ENCODE measurements at regions not wholly inside any gene's neighbourhood (a gene's known extent, or its start where the extent isn't known, plus 50 kb on each side); places are given as distances from the start of the nearest gene placed in this dataset.

DNA sequence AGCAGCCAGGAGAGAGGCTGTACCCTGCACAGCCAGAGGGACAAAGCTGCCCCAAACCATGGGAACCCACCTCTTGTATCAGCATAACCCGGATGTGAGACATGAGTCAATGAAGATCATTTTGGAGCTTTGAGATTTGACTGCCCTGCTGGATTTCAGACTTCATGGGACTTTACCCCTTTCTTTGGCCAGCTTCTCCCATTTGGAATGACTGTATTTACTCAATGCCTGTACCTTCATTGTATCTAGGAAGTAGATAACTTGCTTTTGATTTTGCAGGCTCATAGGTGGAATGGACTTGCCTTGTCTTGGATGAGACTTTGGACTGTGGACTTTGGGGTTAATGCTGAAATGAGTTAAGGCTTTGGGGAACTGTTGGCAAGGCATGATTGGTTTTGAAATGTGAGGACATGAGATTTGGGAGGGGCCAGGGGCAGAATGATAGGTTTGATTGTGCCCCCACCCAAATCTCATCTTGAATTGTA is 616.2 kb downstream of the RWDD3 start:
- no peaks in the 10 kb centered on the region for H3K36me3 ChIP-seq (ENCODE audit: control insufficient read depth, insufficient read depth, low read length)
- no peak for DNase-seq (ENCODE audit: low read depth)
- TF ChIP-seq, protein P1, sequence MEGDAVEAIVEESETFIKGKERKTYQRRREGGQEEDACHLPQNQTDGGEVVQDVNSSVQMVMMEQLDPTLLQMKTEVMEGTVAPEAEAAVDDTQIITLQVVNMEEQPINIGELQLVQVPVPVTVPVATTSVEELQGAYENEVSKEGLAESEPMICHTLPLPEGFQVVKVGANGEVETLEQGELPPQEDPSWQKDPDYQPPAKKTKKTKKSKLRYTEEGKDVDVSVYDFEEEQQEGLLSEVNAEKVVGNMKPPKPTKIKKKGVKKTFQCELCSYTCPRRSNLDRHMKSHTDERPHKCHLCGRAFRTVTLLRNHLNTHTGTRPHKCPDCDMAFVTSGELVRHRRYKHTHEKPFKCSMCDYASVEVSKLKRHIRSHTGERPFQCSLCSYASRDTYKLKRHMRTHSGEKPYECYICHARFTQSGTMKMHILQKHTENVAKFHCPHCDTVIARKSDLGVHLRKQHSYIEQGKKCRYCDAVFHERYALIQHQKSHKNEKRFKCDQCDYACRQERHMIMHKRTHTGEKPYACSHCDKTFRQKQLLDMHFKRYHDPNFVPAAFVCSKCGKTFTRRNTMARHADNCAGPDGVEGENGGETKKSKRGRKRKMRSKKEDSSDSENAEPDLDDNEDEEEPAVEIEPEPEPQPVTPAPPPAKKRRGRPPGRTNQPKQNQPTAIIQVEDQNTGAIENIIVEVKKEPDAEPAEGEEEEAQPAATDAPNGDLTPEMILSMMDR (IDR thresholded peaks at IDR 0.05; ENCODE audit: insufficient read depth, low read length, poor library complexity, severe bottlenecking) = no peak
- no peaks in the 10 kb centered on the region for H3K27me3 ChIP-seq (ENCODE audit: control insufficient read depth, insufficient read depth, low read length)
- no peak overlapping the region for H3K4me3 ChIP-seq (ENCODE audit: low read depth, low read length)

DNA sequence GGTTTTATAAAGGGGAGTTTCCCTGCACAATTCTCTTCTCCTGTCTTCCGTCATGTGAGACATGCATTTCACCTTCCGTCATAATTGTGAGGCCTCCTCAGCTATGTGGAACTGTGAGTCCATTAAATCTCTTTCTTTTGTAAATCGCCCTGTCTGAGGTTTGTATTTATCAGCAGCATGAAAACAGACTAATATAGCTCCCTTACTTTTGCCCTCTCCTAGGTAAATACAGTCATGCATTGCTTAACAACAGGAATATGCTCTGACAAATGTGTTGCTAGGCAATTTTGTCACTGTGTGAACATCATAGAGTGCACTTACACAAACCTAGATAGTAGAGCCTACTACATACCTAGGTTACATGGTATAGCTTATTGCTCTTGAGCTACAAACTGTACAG is 616.8 kb downstream of the RWDD3 start:
- no peak for DNase-seq (ENCODE audit: low read depth)
- H3K27me3 ChIP-seq (ENCODE audit: control insufficient read depth, insufficient read depth, low read length) = no peaks in the 10 kb centered on the region
- H3K36me3 ChIP-seq (ENCODE audit: control insufficient read depth, insufficient read depth, low read length) = no peaks in the 10 kb centered on the region
- H3K4me3 ChIP-seq (ENCODE audit: low read depth, low read length) = no peak overlapping the region
- TF ChIP-seq, protein P1 (IDR thresholded peaks at IDR 0.05; ENCODE audit: insufficient read depth, low read length, poor library complexity, severe bottlenecking) = no peak

DNA sequence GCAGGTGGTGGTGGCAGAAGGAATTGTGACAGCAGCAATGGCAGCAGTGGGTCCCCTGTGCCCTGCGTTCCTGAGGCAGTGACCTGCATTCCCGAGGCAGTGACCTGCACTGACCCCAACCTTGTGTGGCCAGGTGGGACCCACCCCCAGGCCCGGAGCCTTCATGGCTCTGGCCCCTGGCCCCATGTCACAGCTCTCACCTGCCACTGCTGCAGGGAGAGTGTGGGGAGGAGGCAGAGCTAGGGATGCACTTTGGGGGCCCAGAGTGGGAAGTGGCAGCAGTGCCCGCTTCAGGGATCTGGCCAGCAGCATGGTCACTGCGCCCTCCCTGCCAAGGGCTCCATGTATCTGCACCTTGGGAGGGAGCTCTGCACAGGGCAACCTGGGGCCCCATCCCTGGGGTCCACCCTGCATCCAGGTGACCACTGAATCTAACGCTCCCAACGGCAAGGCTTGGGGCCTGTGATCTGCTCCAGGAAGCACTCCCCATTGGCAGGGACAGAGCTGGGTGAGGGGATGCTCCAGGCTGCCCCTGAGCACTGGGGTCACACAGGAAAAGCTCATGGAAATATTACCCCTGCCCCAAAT is 618.6 kb downstream of the RWDD3 start:
- Histone ChIP-seq H3K36me3 (ENCODE audit: control insufficient read depth, insufficient read depth, low read length) (no peaks in the 10 kb centered on the region), H3K4me3 (ENCODE audit: low read depth, low read length) (no peak overlapping the region), H3K27me3 (ENCODE audit: control insufficient read depth, insufficient read depth, low read length) (no peaks in the 10 kb centered on the region)
- DNase-seq (ENCODE audit: low read depth) = no peak
- TF ChIP-seq, protein P1 (IDR thresholded peaks at IDR 0.05; ENCODE audit: insufficient read depth, low read length, poor library complexity, severe bottlenecking) = no peak

DNA sequence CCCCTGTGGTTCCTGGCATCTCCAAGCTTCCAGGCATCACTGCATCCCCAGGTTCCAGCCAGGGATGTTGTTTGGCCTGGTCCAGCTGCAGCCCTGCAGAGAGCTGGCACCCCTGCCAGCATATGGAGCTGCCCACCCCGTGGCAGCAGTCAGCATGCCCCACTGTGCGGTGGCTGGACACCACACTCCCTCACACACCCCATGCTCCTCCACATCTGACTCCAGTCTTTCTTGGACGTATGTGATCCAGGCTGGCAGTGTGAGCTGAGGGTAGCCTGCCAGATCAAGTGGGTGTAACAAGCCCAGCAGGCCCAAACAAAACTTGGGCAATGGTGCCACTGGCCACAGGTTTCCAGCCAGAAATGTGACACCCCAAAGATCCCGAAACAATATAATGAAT is 620.4 kb downstream of the RWDD3 start:
- Histone ChIP-seq H3K27me3 (ENCODE audit: control insufficient read depth, insufficient read depth, low read length) (no peaks in the 10 kb centered on the region), H3K4me3 (ENCODE audit: low read depth, low read length) (no peak overlapping the region), H3K36me3 (ENCODE audit: control insufficient read depth, insufficient read depth, low read length) (no peaks in the 10 kb centered on the region)
- no peak for DNase-seq (ENCODE audit: low read depth)
- TF ChIP-seq, protein P1 (IDR thresholded peaks at IDR 0.05; ENCODE audit: insufficient read depth, low read length, poor library complexity, severe bottlenecking) = no peak

DNA sequence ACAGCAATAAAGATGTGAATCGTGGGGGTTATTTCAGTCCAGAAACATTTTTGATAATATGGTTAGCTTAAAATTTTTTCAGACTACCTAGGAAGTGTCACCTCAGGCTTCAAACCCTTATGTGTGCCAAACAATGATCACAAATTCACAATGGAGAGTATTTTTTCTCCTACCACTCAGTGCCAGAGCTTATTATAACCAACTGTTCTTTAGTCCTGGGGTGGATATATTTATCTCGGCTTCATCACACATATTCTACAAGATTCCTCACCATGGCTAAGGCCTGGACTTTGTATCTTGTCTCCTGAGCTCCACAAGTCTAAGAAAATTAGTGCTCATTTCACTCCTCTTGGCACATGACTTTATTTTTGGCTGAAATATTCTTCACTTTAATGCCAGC is 629.1 kb downstream of the RWDD3 start:
- DNase-seq (ENCODE audit: low read depth) = no peak
- Histone ChIP-seq H3K36me3 (ENCODE audit: control insufficient read depth, insufficient read depth, low read length) (no peaks in the 10 kb centered on the region), H3K4me3 (ENCODE audit: low read depth, low read length) (no peak overlapping the region), H3K27me3 (ENCODE audit: control insufficient read depth, insufficient read depth, low read length) (no peaks in the 10 kb centered on the region)
- TF ChIP-seq, protein P1 (IDR thresholded peaks at IDR 0.05; ENCODE audit: insufficient read depth, low read length, poor library complexity, severe bottlenecking) = no peak

DNA sequence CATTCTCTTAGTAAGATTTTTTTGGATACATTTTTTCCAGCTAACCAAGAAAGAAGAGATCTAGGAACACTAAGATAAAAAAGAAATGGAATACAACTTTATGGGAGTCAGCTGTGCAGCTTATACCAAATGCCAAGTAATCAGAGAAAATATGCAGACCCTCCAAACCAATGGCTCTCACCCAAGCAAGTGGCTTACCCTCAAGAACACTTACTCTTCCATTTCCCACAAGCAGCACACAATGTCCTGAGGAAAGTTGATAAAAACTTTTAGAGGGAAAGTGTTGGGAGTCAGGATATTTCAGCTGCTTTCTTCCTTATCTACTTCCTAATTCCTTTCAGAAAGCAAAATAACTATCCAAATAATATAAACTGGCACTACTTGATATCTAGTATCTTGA is 631.8 kb downstream of the RWDD3 start:
- no peaks in the 10 kb centered on the region for H3K36me3 ChIP-seq (ENCODE audit: control insufficient read depth, insufficient read depth, low read length)
- no peaks in the 10 kb centered on the region for H3K27me3 ChIP-seq (ENCODE audit: control insufficient read depth, insufficient read depth, low read length)
- TF ChIP-seq, protein P1 (IDR thresholded peaks at IDR 0.05; ENCODE audit: insufficient read depth, low read length, poor library complexity, severe bottlenecking) = no peak
- no peak overlapping the region for H3K4me3 ChIP-seq (ENCODE audit: low read depth, low read length)
- DNase-seq (ENCODE audit: low read depth) = no peak
